OCI-LY3 (cell line): ENCODE measurements at regions not wholly inside any gene's neighbourhood (a gene's known extent, or its start where the extent isn't known, plus 50 kb on each side); places are given as distances from the start of the nearest gene placed in this dataset.

ENCODE experiments used
- H2AFZ ChIP-seq: fragments of 200-600, 300-600 bp; shearing (Covaris generic); 2 replicates; pipeline ENCODE4 v1.6.0; 2014; ENCODE audit warnings: antibody characterized with exemption, low read depth, low read length
- H3K27ac ChIP-seq: fragments of 200-600, 300-600 bp; sonication (generic); 2 replicates; pipeline ENCODE4 v1.5.1; 2014; ENCODE audit warnings: mild to moderate bottlenecking, low read length, moderate library complexity, mixed read lengths
- H3K27me3 ChIP-seq: fragments of 200-600, 300-600 bp; sonication (generic); 2 replicates; pipeline ENCODE4 v1.6.1; 2014; ENCODE audit warnings: low read depth, low read length, mixed read lengths
- H3K36me3 ChIP-seq: fragments of 200-600, 300-600 bp; sonication (generic); replicated peaks from 2 replicates; pipeline ENCODE3; 2014; ENCODE audit warnings: low read depth, low read length, mixed read lengths
- H3K4me1 ChIP-seq: fragments of 300-600, 200-600 bp; sonication (generic); 2 replicates; pipeline ENCODE4 v1.6.1; 2014; ENCODE audit warnings: low read length, mixed read lengths
- H3K4me2 ChIP-seq: fragments of 200-600, 300-600 bp; sonication (generic); 2 replicates; pipeline ENCODE4 v1.6.1; 2014; ENCODE audit warnings: low read length, mixed read lengths
- H3K4me3 ChIP-seq: fragments of 300-600, 200-600 bp; sonication (generic); 2 replicates; pipeline ENCODE4 v1.5.1; 2014; ENCODE audit warnings: antibody characterized with exemption, mild to moderate bottlenecking, low read length, moderate library complexity
- H3K79me2 ChIP-seq: fragments of 300-600, 200-600 bp; shearing (Covaris generic); 2 replicates; pipeline ENCODE4 v1.6.1; 2014; ENCODE audit warnings: mild to moderate bottlenecking, low read length, mixed read lengths
- H3K9ac ChIP-seq: fragments of 300-600, 200-600 bp; shearing (Covaris generic); 2 replicates; pipeline ENCODE4 v1.6.0; 2014; ENCODE audit warnings: mild to moderate bottlenecking, low read length, moderate library complexity
- H3K9me3 ChIP-seq: fragments of 200-600, 300-600 bp; shearing (Covaris generic); 2 replicates; pipeline ENCODE4 v1.6.1; 2014; ENCODE audit warnings: low read length, mixed read lengths; ENCODE audit not compliant: insufficient read depth
- H4K20me1 ChIP-seq: fragments of 200-600, 300-600 bp; sonication (generic); 2 replicates; pipeline ENCODE4 v1.6.1; 2016; ENCODE audit warnings: low read length, mixed read lengths; ENCODE audit not compliant: insufficient read depth
- CTCF ChIP-seq: fragments of 200-600, 300-600 bp; sonication (generic); IDR thresholded peaks from 2 replicates; pipeline ENCODE4 v1.5.1; 2014; ENCODE audit warnings: antibody characterized with exemption, low read length, low read depth
- EZH2phosphoT487 ChIP-seq: fragments of 200-600 bp; shearing (Covaris generic); IDR thresholded peaks from 2 replicates; pipeline ENCODE4 v1.6.1; 2018; ENCODE audit warnings: antibody characterized with exemption, mixed run types, low read depth

- Histone ChIP-seq H3K4me3 (no peak overlapping the region), H3K9me3 (no peaks in the 10 kb centered on the region), H3K9ac (no peak overlapping the region), H2AFZ (no peak overlapping the region), H3K36me3 (no peaks in the 10 kb centered on the region), H3K4me2 (no peak overlapping the region), H3K4me1 (no peaks in the 10 kb centered on the region), H4K20me1 (no peaks in the 10 kb centered on the region), H3K27me3 (no peaks in the 10 kb centered on the region), H3K79me2 (no peaks in the 10 kb centered on the region), H3K27ac (no peak overlapping the region)
- no peak for TF ChIP-seq CTCF
- TF ChIP-seq EZH2phosphoT487: no peak
Observed at GRCh38 chr14:40188006-40188405, 755.8 kb upstream of the FBXO33 start.

- H3K9ac ChIP-seq: no peak overlapping the region
- no peak overlapping the region for H2AFZ ChIP-seq
- H3K27me3 ChIP-seq: no peaks in the 10 kb centered on the region
- TF ChIP-seq EZH2phosphoT487: no peak
- no peak for TF ChIP-seq CTCF
- H3K4me2 ChIP-seq: no peak overlapping the region
- no peaks in the 10 kb centered on the region for H3K9me3 ChIP-seq
- no peaks in the 10 kb centered on the region for H3K36me3 ChIP-seq
- H3K4me1 ChIP-seq: no peaks in the 10 kb centered on the region
- H3K27ac ChIP-seq: no peak overlapping the region
- no peak overlapping the region for H3K4me3 ChIP-seq
- no peaks in the 10 kb centered on the region for H4K20me1 ChIP-seq
- no peaks in the 10 kb centered on the region for H3K79me2 ChIP-seq
Observed at GRCh38 chr14:40164083-40164482, 731.9 kb upstream of the FBXO33 start.

- Histone ChIP-seq H4K20me1 (no peaks in the 10 kb centered on the region), H3K4me3 (no peak overlapping the region), H3K4me2 (no peak overlapping the region), H3K4me1 (no peaks in the 10 kb centered on the region), H3K9ac (no peak overlapping the region), H3K9me3 (no peaks in the 10 kb centered on the region), H2AFZ (no peak overlapping the region), H3K79me2 (no peaks in the 10 kb centered on the region), H3K27me3 (no peaks in the 10 kb centered on the region), H3K36me3 (no peaks in the 10 kb centered on the region), H3K27ac (no peak overlapping the region)
- TF ChIP-seq EZH2phosphoT487: no peak
Observed at GRCh38 chr14:40139657-40140056, 707.4 kb upstream of the FBXO33 start.

GRCh38 chr14:40133463-40133862 lies 701.2 kb upstream of the FBXO33 start:
- Histone ChIP-seq H3K4me2 (no peak overlapping the region), H3K4me3 (no peak overlapping the region), H3K27me3 (no peaks in the 10 kb centered on the region), H3K27ac (no peak overlapping the region), H2AFZ (no peak overlapping the region), H3K9me3 (no peaks in the 10 kb centered on the region), H3K4me1 (no peaks in the 10 kb centered on the region), H3K79me2 (no peaks in the 10 kb centered on the region), H4K20me1 (no peaks in the 10 kb centered on the region), H3K36me3 (no peaks in the 10 kb centered on the region), H3K9ac (no peak overlapping the region)
- TF ChIP-seq CTCF (no peak), EZH2phosphoT487 (no peak)

- Histone ChIP-seq H4K20me1 (no peaks in the 10 kb centered on the region), H3K9me3 (no peaks in the 10 kb centered on the region), H3K4me3 (no peak overlapping the region), H3K4me1 (no peaks in the 10 kb centered on the region), H3K79me2 (no peaks in the 10 kb centered on the region), H3K4me2 (no peak overlapping the region), H2AFZ (no peak overlapping the region), H3K36me3 (no peaks in the 10 kb centered on the region), H3K27ac (no peak overlapping the region), H3K9ac (no peak overlapping the region), H3K27me3 (no peaks in the 10 kb centered on the region)
- no peak for TF ChIP-seq EZH2phosphoT487
Observed at GRCh38 chr14:40129159-40129558, 696.9 kb upstream of the FBXO33 start.
